Stimulated activated naive CD8-positive, alpha-beta T cell treated with anti-CD3 and anti-CD28 coated beads, Interleukin-15, amount 100 ng/mL, for 72 hours (primary cell): ENCODE measurements at regions not wholly inside any gene's neighbourhood (a gene's known extent, or its start where the extent isn't known, plus 50 kb on each side); places are given as distances from the start of the nearest gene placed in this dataset.

ENCODE experiments used
- ATAC-seq: fragments of 150-1000 bp; cut with Tn5 transposase; 2 replicates; pipeline ENCODE4 v1.10.0; 2021; ENCODE audit warnings: mild to moderate bottlenecking, moderate library complexity
- DNase-seq, 2 donors: peaks; one replicate each; pipeline ENCODE4 v3.0.0; 2021 to 2022
- H3K27ac Mint-ChIP-seq, 2 donors: one replicate each; pipeline ENCODE4 v1.8.0; 2022; ENCODE audit warnings: mild to moderate bottlenecking in 2 of 2, mixed read lengths in 2 of 2, moderate library complexity in 2 of 2
- H3K27me3 Mint-ChIP-seq: one replicate; pipeline ENCODE4 v1.8.0; 2022; ENCODE audit warnings: mixed read lengths
- H3K4me1 Mint-ChIP-seq: one replicate; pipeline ENCODE4 v1.8.0; 2022; ENCODE audit warnings: mild to moderate bottlenecking, mixed read lengths
- H3K4me3 Mint-ChIP-seq, 2 donors: one replicate each; pipeline ENCODE4 v1.8.0; 2022; ENCODE audit warnings: mild to moderate bottlenecking in 2 of 2, mixed read lengths in 2 of 2, moderate library complexity in 1 of 2
- H3K9me3 Mint-ChIP-seq, 2 donors: one replicate each; pipeline ENCODE4 v1.8.0; 2022; ENCODE audit warnings: mixed read lengths in 2 of 2

- Mint-ChIP-seq H3K9me3 (no peaks in the 10 kb centered on the region), H3K4me3 (no peak overlapping the region), H3K4me1 (no peaks in the 10 kb centered on the region), H3K27me3 (no peaks in the 10 kb centered on the region), H3K27ac (no peak overlapping the region)
- DNase-seq (no peak), ATAC-seq (no peak)
Observed at GRCh38 chr2:220915092-220915623, 656.9 kb downstream of the EPHA4 start.

- no peak overlapping the region for H3K27ac Mint-ChIP-seq
- DNase-seq (no peak), ATAC-seq (no peak)
- H3K27me3 Mint-ChIP-seq = no peaks in the 10 kb centered on the region
- no peak overlapping the region for H3K4me3 Mint-ChIP-seq
- H3K4me1 Mint-ChIP-seq = no peaks in the 10 kb centered on the region
- H3K9me3 Mint-ChIP-seq = no peaks in the 10 kb centered on the region
Observed at GRCh38 chr2:220916931-220917330, 655.2 kb downstream of the EPHA4 start.

DNA sequence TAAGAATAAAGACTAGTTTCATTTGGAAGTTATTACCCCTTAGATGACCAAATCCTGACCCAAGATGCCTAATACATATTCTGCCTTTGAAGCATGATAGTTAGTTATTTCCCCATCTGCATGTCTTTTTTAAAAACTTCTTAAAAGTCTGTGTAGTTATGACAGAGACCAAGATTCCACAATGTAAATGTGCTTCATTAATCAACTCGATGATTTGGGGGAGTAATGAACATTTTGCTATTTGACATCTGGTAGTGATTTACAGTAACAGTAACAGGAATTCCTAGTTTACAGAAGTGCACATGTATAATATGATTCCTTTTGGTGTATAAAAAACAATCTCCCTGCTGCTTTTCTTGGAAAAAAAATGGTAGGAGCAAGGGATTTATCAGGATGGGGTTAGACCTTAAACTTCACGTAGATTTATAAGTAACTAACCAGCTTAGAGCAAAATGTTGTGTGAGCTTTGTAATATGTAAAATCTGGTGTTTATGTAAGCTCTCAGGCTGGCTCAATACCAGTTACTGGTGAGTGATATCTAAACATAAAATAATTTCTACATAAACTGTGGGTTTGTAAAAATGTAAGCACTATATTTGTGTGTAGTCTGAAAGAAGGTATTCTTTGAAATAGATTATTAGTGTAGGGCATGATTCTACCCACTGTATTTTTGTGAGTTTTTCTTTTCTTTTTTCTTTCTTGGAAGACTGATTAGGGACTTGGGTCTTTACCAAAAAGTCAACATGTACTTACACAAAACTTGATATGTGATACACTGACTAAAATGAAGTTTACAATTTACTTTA, 641.6 kb downstream of the EPHA4 start:
- Mint-ChIP-seq H3K9me3 (peaks cover 17 to 24% of the 10 kb centered on the region in 2 donors), H3K4me3 (no peak overlapping the region), H3K4me1 (no peaks in the 10 kb centered on the region), H3K27me3 (no peaks in the 10 kb centered on the region), H3K27ac (no peak overlapping the region)
- ATAC-seq (no peak), DNase-seq (no peak)

DNA sequence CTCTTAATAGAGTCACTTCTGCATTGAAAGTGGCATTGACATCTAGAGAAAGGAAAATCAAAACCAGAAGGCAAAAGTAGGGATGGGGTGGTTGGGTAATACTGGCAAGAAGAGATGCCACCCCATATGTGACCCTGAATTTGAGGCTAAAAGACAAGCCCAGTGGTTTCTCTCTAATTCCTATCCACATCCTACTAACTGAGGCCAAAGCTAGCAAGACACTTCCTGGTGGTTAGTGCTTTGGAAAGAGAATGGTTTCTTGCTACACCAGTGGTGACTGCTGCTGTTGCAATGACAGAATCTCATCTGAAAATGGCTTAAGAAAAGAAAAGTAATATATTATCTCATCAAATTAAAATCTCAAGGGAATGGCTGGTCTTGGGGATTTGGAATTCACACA, 640.6 kb downstream of the EPHA4 start:
- Mint-ChIP-seq H3K4me1 (no peaks in the 10 kb centered on the region), H3K9me3 (peaks cover 17 to 22% of the 10 kb centered on the region in 2 donors), H3K4me3 (no peak overlapping the region), H3K27me3 (no peaks in the 10 kb centered on the region), H3K27ac (no peak overlapping the region)
- ATAC-seq (no peak), DNase-seq (no peak)

- Mint-ChIP-seq H3K27me3 (no peaks in the 10 kb centered on the region), H3K27ac (no peak overlapping the region), H3K4me3 (no peak overlapping the region), H3K4me1 (no peaks in the 10 kb centered on the region), H3K9me3 (peaks cover 11 to 16% of the 10 kb centered on the region in 2 donors)
- DNase-seq (no peak), ATAC-seq (no peak)
Observed at GRCh38 chr2:220932041-220932440, 640.1 kb downstream of the EPHA4 start.

- H3K27ac Mint-ChIP-seq = no peak overlapping the region
- peaks cover 0 to 3% of the 10 kb centered on the region in 2 donors for H3K9me3 Mint-ChIP-seq
- H3K27me3 Mint-ChIP-seq = no peaks in the 10 kb centered on the region
- DNase-seq = no peak
- H3K4me3 Mint-ChIP-seq = no peak overlapping the region
- no peaks in the 10 kb centered on the region for H3K4me1 Mint-ChIP-seq
- ATAC-seq = no peak
Observed at GRCh38 chr2:220935789-220936321, 636.2 kb downstream of the EPHA4 start.

GRCh38 chr2:220936641-220937197, 635.4 kb downstream of the EPHA4 start:
- H3K4me1 Mint-ChIP-seq = no peaks in the 10 kb centered on the region
- no peak overlapping the region for H3K4me3 Mint-ChIP-seq
- peaks cover 0 to 3% of the 10 kb centered on the region in 2 donors for H3K9me3 Mint-ChIP-seq
- no peaks in the 10 kb centered on the region for H3K27me3 Mint-ChIP-seq
- no peak overlapping the region for H3K27ac Mint-ChIP-seq
- no peak for DNase-seq
- ATAC-seq = no peak

DNA sequence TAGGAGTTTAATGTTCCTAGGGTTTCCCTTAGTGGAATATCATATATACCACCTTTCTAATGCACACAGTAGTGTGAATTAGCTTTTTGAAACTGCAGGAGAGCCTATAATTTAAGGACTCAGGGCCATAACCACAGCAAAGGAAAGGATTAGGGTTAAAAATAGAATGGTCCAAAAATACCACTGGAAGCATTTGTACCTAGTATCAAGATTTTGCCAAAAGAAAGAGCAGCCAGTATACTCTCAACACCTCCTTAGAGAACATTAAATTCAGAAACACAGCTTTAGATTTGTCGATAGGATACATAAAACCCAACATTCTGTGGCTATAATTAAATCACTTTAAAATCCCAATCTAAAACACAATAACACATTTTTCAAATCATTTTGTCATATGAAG, 634.9 kb downstream of the EPHA4 start:
- no peaks in the 10 kb centered on the region for H3K4me1 Mint-ChIP-seq
- ATAC-seq (no peak), DNase-seq (no peak)
- H3K27ac Mint-ChIP-seq = no peak overlapping the region
- H3K27me3 Mint-ChIP-seq = no peaks in the 10 kb centered on the region
- no peak overlapping the region for H3K4me3 Mint-ChIP-seq
- H3K9me3 Mint-ChIP-seq = peaks cover 0 to 3% of the 10 kb centered on the region in 2 donors

DNA sequence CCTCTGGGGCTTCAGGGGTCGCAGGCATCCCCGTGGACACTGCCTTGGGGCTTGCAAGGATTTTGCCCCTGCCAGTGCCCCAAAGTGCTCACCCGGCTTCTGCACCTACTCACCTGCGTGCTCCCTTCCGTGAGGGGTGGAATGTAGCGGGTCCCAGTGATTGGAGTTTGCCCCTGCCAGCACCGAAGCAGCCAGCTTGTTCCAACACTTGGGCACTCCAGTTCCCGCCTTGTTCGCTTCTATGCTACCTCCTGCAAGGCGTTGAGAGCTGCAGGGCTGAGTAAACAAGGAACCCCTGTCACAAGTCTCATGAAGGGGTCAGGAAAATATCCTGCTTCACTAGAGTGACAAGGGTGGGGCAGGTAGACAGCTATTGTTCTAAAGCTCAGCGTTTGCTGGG, 631.5 kb downstream of the EPHA4 start:
- Mint-ChIP-seq H3K4me1 (no peaks in the 10 kb centered on the region), H3K27ac (no peak overlapping the region), H3K27me3 (no peaks in the 10 kb centered on the region), H3K4me3 (no peak overlapping the region), H3K9me3 (peaks cover 3 to 7% of the 10 kb centered on the region in 2 donors)
- DNase-seq (no peak), ATAC-seq (no peak)

GRCh38 chr2:220941683-220942082, 630.4 kb downstream of the EPHA4 start:
- Mint-ChIP-seq H3K4me1 (no peaks in the 10 kb centered on the region), H3K27me3 (no peaks in the 10 kb centered on the region), H3K9me3 (peaks cover 3 to 7% of the 10 kb centered on the region in 2 donors), H3K4me3 (no peak overlapping the region), H3K27ac (no peak overlapping the region)
- no peak for DNase-seq
- ATAC-seq = no peak

DNA sequence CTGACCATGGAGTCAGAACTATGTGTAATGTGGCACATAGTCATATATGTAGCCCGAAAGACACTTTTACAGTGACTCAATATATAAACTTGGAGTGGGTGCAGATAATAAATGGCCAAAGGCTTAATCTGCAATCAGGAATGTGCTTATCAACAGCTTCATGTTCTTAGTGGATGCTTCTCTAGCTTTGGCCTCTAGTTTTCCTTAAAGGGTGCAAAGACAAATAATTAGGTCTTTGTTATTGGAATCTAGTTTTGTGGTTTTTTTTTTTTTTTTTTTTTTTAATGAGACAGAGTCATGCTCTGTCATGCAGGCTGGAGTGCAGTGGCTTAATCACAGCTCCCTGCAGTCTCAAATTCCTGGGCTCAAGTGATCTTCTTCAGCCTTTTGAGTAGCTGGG, 625.6 kb downstream of the EPHA4 start:
- Mint-ChIP-seq H3K4me1 (no peaks in the 10 kb centered on the region), H3K27me3 (no peaks in the 10 kb centered on the region), H3K9me3 (peaks cover 0 to 12% of the 10 kb centered on the region in 2 donors), H3K27ac (no peak overlapping the region), H3K4me3 (no peak overlapping the region)
- DNase-seq (no peak), ATAC-seq (no peak)

GRCh38 chr2:220948579-220948978, 623.5 kb downstream of the EPHA4 start:
- ATAC-seq = no peak
- no peak for DNase-seq

DNA sequence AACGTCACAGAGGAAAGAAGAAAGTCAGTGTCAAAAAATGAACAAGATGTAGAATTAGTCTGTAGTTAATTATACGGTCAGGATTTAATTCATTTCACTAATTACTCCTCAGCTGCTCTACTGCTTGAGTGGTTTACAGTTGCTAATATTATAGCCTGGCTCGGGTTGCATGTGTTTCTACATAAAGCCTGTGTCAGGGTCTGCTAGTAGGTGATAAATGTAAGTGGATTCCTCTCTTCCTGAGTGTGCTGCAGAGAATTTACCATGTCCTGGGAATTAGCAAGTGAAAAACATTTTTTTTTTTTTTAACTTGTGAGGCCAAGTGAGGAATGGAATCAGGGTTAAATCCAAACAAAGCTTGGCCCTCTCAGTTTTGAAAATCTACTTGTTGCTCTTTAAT, 622.6 kb downstream of the EPHA4 start:
- Mint-ChIP-seq H3K27ac (no peak overlapping the region), H3K9me3 (peaks cover 0 to 21% of the 10 kb centered on the region in 2 donors), H3K4me3 (no peak overlapping the region), H3K27me3 (no peaks in the 10 kb centered on the region), H3K4me1 (no peaks in the 10 kb centered on the region)
- ATAC-seq (no peak), DNase-seq (no peak)

More at GRCh38 chr2:220948579-220948978, 623.5 kb downstream of the EPHA4 start:
- Mint-ChIP-seq H3K27me3 (no peaks in the 10 kb centered on the region), H3K27ac (no peak overlapping the region), H3K4me1 (no peaks in the 10 kb centered on the region), H3K9me3 (peaks cover 0 to 18% of the 10 kb centered on the region in 2 donors), H3K4me3 (no peak overlapping the region)

- DNase-seq (no peak), ATAC-seq (no peak)
- no peaks in the 10 kb centered on the region for H3K27me3 Mint-ChIP-seq
- peaks cover 0 to 9% of the 10 kb centered on the region in 2 donors for H3K9me3 Mint-ChIP-seq
- no peak overlapping the region for H3K27ac Mint-ChIP-seq
- no peaks in the 10 kb centered on the region for H3K4me1 Mint-ChIP-seq
- no peak overlapping the region for H3K4me3 Mint-ChIP-seq
Observed at GRCh38 chr2:220955776-220956175, 616.3 kb downstream of the EPHA4 start.

- DNase-seq = no peak
- no peaks in the 10 kb centered on the region for H3K4me1 Mint-ChIP-seq
Observed at GRCh38 chr2:220956429-220956828, 615.7 kb downstream of the EPHA4 start.

DNA sequence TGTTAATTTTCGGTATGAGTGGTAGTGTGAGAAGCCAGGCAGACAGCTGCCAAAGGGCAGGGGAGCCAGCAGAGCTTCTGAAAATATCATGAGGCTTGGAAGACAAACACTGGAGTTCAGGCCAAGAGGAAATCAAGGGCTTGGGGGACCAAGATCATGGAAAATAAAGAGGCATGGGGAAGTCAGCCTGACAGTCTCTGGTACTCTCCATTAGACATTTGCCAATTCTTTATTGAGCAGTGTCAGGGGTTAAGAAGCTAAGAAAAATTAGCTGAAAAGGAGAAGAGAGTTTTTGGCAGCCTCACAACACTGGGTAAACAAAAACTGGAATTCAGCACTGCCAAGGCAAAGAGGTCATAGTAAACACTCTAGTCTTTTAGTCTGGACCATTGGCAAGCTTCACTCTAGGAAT, 612.7 kb downstream of the EPHA4 start:
- DNase-seq (no peak), ATAC-seq (no peak)
- Mint-ChIP-seq H3K4me1 (no peaks in the 10 kb centered on the region), H3K27ac (no peak overlapping the region), H3K9me3 (no peaks in the 10 kb centered on the region), H3K4me3 (no peak overlapping the region), H3K27me3 (no peaks in the 10 kb centered on the region)

More at GRCh38 chr2:220956429-220956828, 615.7 kb downstream of the EPHA4 start:
- Mint-ChIP-seq H3K4me3 (no peak overlapping the region), H3K9me3 (peaks cover 0 to 9% of the 10 kb centered on the region in 2 donors), H3K27ac (no peak overlapping the region), H3K27me3 (no peaks in the 10 kb centered on the region)
- no peak for ATAC-seq
